ENCODE measurements at regions not wholly inside any gene's neighbourhood (a gene's known extent, or its start where the extent isn't known, plus 50 kb on each side); places are given as distances from the start of the nearest gene placed in this dataset.

- TF ChIP-seq CTCF (IDR thresholded peaks at IDR 0.05) (no peak), POLR2AphosphoS5 (IDR thresholded peaks at IDR 0.05) (no peak)
These were observed 63.4 kb downstream of the PSMG1 start for GRCh38 chr21:39119891-39120290.

Data from sigmoid colon (tissue), 4 donors.